GM12874 (cell line): ENCODE measurements at regions not wholly inside any gene's neighbourhood (a gene's known extent, or its start where the extent isn't known, plus 50 kb on each side); places are given as distances from the start of the nearest gene placed in this dataset.

Experiments
- TF ChIP-seq, protein P1 (sequence below): IDR thresholded peaks from 2 replicates; pipeline ENCODE4 v1.5.1; 2011; ENCODE audit warnings: low read depth, mild to moderate bottlenecking, control low read depth, low read length, moderate library complexity; ENCODE audit not compliant: insufficient read depth

DNA sequence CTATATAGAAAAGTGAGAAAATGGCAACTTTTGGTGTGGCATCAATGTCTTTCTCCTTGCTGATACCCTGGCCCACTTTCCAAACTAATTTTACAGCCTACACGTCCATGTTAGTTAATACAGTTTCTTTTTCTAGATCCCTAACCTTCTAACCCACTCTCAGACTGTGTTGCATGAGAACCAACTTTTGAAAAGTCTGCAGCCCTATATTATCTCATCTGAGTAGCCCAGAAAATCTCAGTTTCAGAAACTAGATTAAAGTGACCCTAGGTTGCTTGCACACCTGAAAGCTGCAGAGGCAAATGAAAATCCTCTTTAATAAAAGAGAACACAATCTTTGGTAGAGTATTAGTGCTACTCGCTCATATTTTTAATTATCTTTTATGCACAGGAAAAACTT, 371.6 kb upstream of the EMCN start:
- TF ChIP-seq, protein P1, sequence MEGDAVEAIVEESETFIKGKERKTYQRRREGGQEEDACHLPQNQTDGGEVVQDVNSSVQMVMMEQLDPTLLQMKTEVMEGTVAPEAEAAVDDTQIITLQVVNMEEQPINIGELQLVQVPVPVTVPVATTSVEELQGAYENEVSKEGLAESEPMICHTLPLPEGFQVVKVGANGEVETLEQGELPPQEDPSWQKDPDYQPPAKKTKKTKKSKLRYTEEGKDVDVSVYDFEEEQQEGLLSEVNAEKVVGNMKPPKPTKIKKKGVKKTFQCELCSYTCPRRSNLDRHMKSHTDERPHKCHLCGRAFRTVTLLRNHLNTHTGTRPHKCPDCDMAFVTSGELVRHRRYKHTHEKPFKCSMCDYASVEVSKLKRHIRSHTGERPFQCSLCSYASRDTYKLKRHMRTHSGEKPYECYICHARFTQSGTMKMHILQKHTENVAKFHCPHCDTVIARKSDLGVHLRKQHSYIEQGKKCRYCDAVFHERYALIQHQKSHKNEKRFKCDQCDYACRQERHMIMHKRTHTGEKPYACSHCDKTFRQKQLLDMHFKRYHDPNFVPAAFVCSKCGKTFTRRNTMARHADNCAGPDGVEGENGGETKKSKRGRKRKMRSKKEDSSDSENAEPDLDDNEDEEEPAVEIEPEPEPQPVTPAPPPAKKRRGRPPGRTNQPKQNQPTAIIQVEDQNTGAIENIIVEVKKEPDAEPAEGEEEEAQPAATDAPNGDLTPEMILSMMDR: no peak

DNA sequence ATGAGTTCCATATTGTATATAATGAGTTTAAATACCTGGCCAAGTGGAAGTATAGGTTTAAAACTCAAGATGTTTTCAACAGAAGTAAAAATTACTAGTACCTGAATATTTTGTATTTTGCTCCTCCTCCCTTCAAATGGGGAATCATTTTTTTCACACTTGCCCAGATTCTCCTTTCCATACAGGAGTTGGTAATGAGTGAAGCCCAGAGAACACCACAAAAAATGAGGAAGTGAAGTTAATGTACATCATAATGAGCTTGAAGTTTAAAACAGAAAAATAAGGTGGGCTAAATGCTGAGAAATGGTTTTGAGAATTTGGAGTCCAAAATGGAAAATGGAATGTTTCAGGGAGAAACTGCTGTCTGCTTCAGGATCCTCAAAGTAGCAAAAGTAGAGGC, 364.8 kb upstream of the EMCN start:
- TF ChIP-seq, protein P1: no peak

DNA sequence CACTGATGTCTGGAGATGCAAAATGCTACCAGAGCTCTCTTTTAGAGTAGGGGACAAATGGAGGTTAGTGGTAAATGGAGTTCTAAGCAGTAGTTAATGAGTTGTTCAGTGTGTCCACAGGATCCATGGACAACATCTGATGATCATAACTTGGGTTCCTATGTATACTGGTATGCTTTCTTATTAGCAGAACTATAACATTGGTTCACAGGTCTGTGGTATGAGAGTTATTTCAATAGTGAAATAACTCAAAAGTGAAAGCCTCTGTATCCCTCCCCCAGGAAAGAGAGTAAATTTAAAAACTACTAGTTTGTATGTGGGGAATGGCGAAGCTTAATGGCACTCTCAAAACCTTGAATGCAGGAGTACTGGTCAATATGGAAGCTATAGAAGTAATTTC, 363.5 kb upstream of the EMCN start:
- TF ChIP-seq, protein P1: no peak

DNA sequence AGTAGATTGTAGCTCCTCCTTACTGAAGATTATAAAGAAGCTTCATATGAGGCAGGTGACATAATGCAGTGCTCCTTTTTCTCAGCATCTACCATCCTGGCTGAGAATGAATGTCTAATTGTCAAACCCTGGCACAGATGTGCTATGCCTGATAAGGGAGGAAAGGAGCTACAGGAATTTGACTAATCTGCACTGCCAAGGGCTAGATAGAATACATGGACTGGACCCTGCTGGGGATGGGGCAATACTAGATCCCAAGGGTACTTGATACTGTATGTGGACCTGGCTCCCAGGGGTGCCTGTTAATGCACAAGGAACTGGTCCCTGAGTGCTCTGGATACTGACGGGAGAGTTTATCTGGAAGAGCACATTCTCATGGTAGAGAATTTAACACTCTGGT, 362.2 kb upstream of the EMCN start:
- TF ChIP-seq, protein P1: no peak

DNA sequence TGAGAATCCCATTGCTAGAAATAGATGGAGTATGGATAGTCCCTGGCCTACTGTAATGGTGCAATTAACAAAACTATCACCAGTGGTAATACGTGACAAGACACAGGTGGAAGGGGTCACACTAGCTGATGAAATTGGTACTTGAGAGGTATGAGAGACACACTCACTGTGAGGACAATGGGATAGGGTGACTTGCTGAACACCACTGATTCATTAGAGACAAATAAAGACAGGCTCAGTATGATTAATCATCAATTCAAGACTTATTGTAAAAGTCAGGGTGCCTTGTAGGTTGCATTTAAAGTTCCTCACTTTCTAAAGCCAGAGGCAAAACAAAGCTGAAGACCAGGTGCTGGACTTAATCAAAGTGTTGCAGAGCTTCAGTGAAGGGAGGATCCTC, 361.6 kb upstream of the EMCN start:
- TF ChIP-seq, protein P1: no peak

DNA sequence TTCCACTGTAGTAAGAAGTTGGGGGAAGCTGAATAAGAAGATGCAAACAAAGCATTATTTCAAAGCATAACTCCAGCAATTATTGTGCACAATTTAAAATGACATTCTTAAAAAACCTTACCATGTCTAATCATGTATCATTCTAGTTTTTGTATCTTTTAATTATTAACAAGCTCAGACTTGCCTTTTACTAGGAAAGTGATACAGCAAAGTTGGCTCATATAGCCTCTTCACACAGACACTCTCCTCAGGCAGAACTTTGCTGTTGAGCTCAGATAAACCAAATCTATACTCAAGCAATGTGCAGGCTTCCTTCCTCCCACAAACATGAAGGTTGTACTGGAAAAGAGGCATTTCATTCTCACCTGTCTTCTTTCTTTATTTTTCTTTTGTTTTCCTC, 358.7 kb upstream of the EMCN start:
- TF ChIP-seq, protein P1: no peak

DNA sequence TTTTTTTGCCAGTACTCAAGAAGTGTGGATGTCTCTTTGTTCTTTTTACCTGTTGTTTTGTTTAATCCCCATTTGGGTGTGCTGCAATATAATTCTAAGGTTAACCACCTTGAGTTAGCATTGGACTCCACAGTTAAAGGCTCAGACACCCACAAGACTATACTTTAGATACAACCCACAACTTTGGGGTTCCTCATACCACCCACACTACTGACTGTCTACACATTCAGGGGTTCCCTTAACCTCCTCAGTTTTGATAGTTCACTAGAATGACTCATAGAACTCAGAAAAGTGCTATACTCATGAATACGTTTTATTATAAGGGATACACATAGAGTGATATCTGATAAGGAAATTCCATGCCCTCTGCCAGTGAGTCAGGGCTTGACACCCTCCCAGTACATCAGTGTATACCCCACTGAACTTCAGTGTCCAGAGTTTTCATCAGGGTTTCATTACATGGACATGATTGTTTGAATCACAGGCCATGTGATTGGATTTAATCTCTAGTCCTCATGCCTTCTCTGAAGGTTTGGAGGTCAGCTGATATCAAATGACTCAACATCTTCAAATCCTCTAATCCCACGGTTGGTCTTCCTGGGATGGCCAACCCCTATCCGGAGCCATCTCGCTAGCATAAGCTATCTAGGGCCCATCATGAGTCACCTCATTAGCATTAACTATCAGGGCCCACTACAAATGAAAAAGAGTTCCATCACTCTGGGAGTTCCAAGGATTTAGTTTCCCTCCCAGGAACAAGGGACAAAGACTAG, 357.7 kb upstream of the EMCN start:
- TF ChIP-seq, protein P1: no peak
